ENCODE measurements at regions not wholly inside any gene's neighbourhood (a gene's known extent, or its start where the extent isn't known, plus 50 kb on each side); places are given as distances from the start of the nearest gene placed in this dataset.
A peak's percentile ranks its signal among the peaks of the same experiment; 100 is the strongest.
"Not testable (repeated sequence)": the region's sequence is repeated elsewhere in the genome, so short reads cannot be mapped to it uniquely, and the experiment has no call there.

GRCh38 chr4:126182336-126182735, 867.6 kb downstream of the FAT4 start:
- intact Hi-C loops (cut with DNase I, micrococcal nuclease), result no loop called here
- no peak for ATAC-seq
- no peak for TF ChIP-seq CTCF (IDR thresholded peaks at IDR 0.05)
- peaks cover 3% of the 10 kb centered on the region for H3K9me3 ChIP-seq
- DNase-seq, result no peak
- no peaks in the 10 kb centered on the region for H3K36me3 ChIP-seq (ENCODE audit: low read depth)
- no peaks in the 10 kb centered on the region for H3K4me1 ChIP-seq (ENCODE audit: low read depth)
- no peak overlapping the region for H3K4me3 ChIP-seq

- intact Hi-C loops (cut with DNase I, micrococcal nuclease), result no loop called here
- H3K4me3 ChIP-seq, result no peak overlapping the region
- ATAC-seq (no peak), DNase-seq (no peak)
- H3K36me3 ChIP-seq (ENCODE audit: low read depth), result no peaks in the 10 kb centered on the region
- TF ChIP-seq CTCF (IDR thresholded peaks at IDR 0.05), result no peak
- H3K9me3 ChIP-seq, result peaks cover 3% of the 10 kb centered on the region
- no peaks in the 10 kb centered on the region for H3K4me1 ChIP-seq (ENCODE audit: low read depth)
These were observed 868.0 kb downstream of the FAT4 start for GRCh38 chr4:126182786-126183185.

- intact Hi-C loops (cut with DNase I, micrococcal nuclease), result no loop called here
- no peak for ATAC-seq
- no peak for TF ChIP-seq CTCF (IDR thresholded peaks at IDR 0.05)
- Histone ChIP-seq H3K9me3 (peaks cover 3% of the 10 kb centered on the region), H3K36me3 (ENCODE audit: low read depth) (no peaks in the 10 kb centered on the region), H3K4me1 (ENCODE audit: low read depth) (no peaks in the 10 kb centered on the region), H3K4me3 (no peak overlapping the region)
- no peak for DNase-seq
These were observed 868.5 kb downstream of the FAT4 start for GRCh38 chr4:126183206-126183605.

- H3K4me3 ChIP-seq, result no peak overlapping the region
- intact Hi-C loops (cut with DNase I, micrococcal nuclease), result no loop called here
- ATAC-seq, result no peak
- no peaks in the 10 kb centered on the region for H3K4me1 ChIP-seq (ENCODE audit: low read depth)
- no peaks in the 10 kb centered on the region for H3K36me3 ChIP-seq (ENCODE audit: low read depth)
- DNase-seq, result no peak
- no peak for TF ChIP-seq CTCF (IDR thresholded peaks at IDR 0.05)
- H3K9me3 ChIP-seq, result no peaks in the 10 kb centered on the region
These were observed 876.8 kb downstream of the FAT4 start for GRCh38 chr4:126191536-126191935.

- no peak for ATAC-seq
- intact Hi-C loops (cut with DNase I, micrococcal nuclease), result no loop called here
These were observed 877.8 kb downstream of the FAT4 start for GRCh38 chr4:126192506-126192905.

GRCh38 chr4:126201251-126202138, 886.7 kb downstream of the FAT4 start:
- ATAC-seq; intact Hi-C loops (cut with DNase I, micrococcal nuclease): not testable (repeated sequence)
- peak in 1 of 3 donors; percentile 41 for DNase-seq

More at GRCh38 chr4:126192506-126192905, 877.8 kb downstream of the FAT4 start:
- no peak overlapping the region for H3K4me3 ChIP-seq
- no peak for DNase-seq
- H3K9me3 ChIP-seq, result no peaks in the 10 kb centered on the region
- TF ChIP-seq CTCF (IDR thresholded peaks at IDR 0.05), result no peak
- H3K4me1 ChIP-seq (ENCODE audit: low read depth), result no peaks in the 10 kb centered on the region
- H3K36me3 ChIP-seq (ENCODE audit: low read depth), result no peaks in the 10 kb centered on the region

More at GRCh38 chr4:126201251-126202138, 886.7 kb downstream of the FAT4 start:
- H3K4me3 ChIP-seq; H3K4me1 ChIP-seq (ENCODE audit: low read depth); H3K36me3 ChIP-seq (ENCODE audit: low read depth); H3K9me3 ChIP-seq: not testable (repeated sequence)
